ENCODE measurements at regions not wholly inside any gene's neighbourhood (a gene's known extent, or its start where the extent isn't known, plus 50 kb on each side); places are given as distances from the start of the nearest gene placed in this dataset.

DNA sequence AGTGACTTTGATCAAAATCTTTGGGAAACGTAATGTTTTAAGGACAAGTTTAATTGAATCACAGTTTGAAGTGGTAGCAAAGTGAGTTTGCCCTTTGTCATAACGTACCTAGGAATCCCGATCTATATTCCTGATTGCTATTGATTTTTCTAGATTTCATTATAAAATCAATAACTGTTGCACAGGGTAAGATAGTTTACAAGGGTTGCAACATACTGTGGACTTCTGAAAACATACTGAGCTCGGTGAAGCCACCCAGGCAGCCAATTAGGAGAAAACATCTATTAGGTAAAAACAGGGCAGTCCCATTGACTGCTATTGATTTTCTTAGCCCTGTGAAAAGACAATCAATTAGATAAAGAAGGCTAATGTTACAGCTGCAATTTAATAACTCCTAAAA lies 659.9 kb downstream of the ISL1 start:
- TF ChIP-seq MYC (IDR thresholded peaks at IDR 0.05; ENCODE audit: insufficient read depth, insufficient read length, insufficient replicate concordance, low read length, severe bottlenecking) (no peak), JUNB (IDR thresholded peaks at IDR 0.05) (no peak), EP300 (IDR thresholded peaks at IDR 0.05; ENCODE audit: borderline replicate concordance in 1 of 2, control insufficient read depth in 1 of 2, low read depth in 2 of 2, low read length in 2 of 2) (no peak), POLR2AphosphoS5 (IDR thresholded peaks at IDR 0.05; ENCODE audit: low read length) (no peak), SUZ12 (IDR thresholded peaks at IDR 0.05; ENCODE audit: unreplicated experiment) (no peak), NRF1 (conservative IDR thresholded peaks at IDR 0.05; ENCODE audit: low read depth, low read length) (no peak), EZH2 (IDR thresholded peaks at IDR 0.05; ENCODE audit: borderline replicate concordance, control insufficient read depth, low read depth, low read length) (no peak), GABPA (IDR thresholded peaks at IDR 0.05; ENCODE audit: low read depth) (no peak), HCFC1 (IDR thresholded peaks at IDR 0.05; ENCODE audit: low read length) (no peak)
- TF ChIP-seq, protein P1, sequence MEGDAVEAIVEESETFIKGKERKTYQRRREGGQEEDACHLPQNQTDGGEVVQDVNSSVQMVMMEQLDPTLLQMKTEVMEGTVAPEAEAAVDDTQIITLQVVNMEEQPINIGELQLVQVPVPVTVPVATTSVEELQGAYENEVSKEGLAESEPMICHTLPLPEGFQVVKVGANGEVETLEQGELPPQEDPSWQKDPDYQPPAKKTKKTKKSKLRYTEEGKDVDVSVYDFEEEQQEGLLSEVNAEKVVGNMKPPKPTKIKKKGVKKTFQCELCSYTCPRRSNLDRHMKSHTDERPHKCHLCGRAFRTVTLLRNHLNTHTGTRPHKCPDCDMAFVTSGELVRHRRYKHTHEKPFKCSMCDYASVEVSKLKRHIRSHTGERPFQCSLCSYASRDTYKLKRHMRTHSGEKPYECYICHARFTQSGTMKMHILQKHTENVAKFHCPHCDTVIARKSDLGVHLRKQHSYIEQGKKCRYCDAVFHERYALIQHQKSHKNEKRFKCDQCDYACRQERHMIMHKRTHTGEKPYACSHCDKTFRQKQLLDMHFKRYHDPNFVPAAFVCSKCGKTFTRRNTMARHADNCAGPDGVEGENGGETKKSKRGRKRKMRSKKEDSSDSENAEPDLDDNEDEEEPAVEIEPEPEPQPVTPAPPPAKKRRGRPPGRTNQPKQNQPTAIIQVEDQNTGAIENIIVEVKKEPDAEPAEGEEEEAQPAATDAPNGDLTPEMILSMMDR (IDR thresholded peaks at IDR 0.05 in 2 of 3, conservative IDR thresholded peaks at IDR 0.05 in 1 of 3; ENCODE audit: control insufficient read depth in 2 of 3, extremely low read depth in 1 of 3, insufficient read depth in 1 of 3, low read depth in 3 of 3, low read length in 3 of 3): no peak
- TF ChIP-seq, protein P2, sequence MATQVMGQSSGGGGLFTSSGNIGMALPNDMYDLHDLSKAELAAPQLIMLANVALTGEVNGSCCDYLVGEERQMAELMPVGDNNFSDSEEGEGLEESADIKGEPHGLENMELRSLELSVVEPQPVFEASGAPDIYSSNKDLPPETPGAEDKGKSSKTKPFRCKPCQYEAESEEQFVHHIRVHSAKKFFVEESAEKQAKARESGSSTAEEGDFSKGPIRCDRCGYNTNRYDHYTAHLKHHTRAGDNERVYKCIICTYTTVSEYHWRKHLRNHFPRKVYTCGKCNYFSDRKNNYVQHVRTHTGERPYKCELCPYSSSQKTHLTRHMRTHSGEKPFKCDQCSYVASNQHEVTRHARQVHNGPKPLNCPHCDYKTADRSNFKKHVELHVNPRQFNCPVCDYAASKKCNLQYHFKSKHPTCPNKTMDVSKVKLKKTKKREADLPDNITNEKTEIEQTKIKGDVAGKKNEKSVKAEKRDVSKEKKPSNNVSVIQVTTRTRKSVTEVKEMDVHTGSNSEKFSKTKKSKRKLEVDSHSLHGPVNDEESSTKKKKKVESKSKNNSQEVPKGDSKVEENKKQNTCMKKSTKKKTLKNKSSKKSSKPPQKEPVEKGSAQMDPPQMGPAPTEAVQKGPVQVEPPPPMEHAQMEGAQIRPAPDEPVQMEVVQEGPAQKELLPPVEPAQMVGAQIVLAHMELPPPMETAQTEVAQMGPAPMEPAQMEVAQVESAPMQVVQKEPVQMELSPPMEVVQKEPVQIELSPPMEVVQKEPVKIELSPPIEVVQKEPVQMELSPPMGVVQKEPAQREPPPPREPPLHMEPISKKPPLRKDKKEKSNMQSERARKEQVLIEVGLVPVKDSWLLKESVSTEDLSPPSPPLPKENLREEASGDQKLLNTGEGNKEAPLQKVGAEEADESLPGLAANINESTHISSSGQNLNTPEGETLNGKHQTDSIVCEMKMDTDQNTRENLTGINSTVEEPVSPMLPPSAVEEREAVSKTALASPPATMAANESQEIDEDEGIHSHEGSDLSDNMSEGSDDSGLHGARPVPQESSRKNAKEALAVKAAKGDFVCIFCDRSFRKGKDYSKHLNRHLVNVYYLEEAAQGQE (IDR thresholded peaks at IDR 0.05; ENCODE audit: low read depth, low read length): no peak
- TF ChIP-seq, protein P3, sequence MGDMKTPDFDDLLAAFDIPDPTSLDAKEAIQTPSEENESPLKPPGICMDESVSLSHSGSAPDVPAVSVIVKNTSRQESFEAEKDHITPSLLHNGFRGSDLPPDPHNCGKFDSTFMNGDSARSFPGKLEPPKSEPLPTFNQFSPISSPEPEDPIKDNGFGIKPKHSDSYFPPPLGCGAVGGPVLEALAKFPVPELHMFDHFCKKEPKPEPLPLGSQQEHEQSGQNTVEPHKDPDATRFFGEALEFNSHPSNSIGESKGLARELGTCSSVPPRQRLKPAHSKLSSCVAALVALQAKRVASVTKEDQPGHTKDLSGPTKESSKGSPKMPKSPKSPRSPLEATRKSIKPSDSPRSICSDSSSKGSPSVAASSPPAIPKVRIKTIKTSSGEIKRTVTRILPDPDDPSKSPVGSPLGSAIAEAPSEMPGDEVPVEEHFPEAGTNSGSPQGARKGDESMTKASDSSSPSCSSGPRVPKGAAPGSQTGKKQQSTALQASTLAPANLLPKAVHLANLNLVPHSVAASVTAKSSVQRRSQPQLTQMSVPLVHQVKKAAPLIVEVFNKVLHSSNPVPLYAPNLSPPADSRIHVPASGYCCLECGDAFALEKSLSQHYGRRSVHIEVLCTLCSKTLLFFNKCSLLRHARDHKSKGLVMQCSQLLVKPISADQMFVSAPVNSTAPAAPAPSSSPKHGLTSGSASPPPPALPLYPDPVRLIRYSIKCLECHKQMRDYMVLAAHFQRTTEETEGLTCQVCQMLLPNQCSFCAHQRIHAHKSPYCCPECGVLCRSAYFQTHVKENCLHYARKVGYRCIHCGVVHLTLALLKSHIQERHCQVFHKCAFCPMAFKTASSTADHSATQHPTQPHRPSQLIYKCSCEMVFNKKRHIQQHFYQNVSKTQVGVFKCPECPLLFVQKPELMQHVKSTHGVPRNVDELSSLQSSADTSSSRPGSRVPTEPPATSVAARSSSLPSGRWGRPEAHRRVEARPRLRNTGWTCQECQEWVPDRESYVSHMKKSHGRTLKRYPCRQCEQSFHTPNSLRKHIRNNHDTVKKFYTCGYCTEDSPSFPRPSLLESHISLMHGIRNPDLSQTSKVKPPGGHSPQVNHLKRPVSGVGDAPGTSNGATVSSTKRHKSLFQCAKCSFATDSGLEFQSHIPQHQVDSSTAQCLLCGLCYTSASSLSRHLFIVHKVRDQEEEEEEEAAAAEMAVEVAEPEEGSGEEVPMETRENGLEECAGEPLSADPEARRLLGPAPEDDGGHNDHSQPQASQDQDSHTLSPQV (IDR thresholded peaks at IDR 0.05): no peak

Data from GM12878 (cell line).